Middle frontal gyrus (tissue), 1 donor: ENCODE measurements at regions not wholly inside any gene's neighbourhood (a gene's known extent, or its start where the extent isn't known, plus 50 kb on each side); places are given as distances from the start of the nearest gene placed in this dataset.
A peak's percentile ranks its signal among the peaks of the same experiment; 100 is the strongest.

ENCODE experiments used
- DNase-seq: peaks from one replicate; pipeline ENCODE4 v3.0.0-alpha.2; 2015; ENCODE audit warnings: low spot score; ENCODE audit errors: extremely low spot score

DNA sequence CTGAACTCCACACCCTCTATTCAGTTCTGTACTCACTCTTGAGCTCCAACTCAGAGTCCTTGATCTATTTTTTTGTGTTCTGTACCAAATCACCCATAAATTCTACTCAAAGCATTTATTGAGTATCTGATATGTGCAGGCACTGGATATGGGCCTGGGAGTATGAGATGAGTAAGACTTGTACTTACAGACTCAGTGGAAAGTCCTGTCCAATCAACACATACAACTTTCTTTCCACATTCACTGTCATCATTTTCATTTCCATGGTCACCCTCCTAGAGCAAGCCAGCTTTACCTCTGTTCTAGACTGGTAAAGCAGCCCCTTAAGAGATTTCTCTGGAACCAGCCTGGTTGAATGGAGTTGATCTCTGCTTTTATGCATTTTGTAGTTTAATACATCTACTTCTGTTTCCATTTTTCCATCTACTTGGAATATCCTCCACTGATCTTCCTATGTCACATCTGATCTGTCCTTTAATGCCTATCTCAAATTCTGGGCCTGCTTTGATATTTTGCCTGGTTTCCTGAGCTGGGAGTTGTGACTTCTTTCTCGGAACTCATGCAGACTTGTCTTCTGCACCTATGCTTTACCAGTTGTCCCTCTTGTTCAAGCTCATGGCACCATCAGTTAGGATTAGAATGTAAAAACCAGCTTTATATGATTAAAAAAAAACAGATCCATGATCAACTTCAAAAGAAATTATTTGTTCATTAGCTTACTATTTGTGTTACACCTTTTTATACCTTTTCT, 96.9 kb upstream of the GLS start:
- DNase-seq, result no peak

DNA sequence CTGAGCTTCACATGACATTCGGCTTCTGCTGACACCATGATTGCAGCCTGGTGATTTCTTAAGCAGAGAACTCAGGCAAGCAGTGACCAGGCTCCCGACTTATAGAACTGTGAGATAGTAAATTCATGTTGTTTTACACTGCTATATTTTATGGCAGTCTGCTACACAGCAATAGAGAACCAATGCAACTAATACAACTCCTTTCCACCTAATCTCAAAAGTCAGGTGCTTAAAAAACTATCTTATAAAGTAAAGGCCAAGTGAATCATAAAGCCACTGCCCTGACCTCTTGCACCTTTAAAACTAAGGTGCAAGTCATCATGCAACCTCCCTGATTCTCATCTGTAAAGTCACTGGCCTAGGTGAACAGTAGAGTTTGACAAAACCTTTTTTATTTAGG, 95.3 kb upstream of the GLS start:
- DNase-seq, result no peak

- no peak for DNase-seq
Observed at GRCh38 chr2:190786404-190787166, 94.0 kb upstream of the GLS start.

DNA sequence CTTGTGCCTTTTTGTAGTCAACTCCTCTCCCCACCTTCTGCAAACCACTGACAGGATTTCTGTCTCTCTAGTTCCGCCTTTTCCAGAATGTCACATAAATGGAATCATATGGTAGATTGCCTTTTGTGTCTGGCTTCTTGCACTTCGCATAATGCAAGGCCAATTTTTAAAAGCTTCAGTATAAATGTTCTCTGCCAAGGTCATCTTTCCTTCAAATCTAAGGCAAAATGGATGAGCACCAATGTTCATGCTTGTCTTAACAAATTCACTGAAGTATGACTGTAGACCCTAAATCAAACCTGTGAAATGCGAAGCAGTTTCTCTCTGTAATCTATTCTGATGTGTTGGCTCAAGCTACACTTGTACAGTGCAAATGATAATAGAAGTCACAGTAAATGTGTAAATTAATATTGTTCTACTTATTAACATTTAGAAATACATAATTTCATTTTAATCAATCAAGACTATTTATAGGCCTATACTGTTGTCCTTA, 92.8 kb upstream of the GLS start:
- no peak for DNase-seq

DNA sequence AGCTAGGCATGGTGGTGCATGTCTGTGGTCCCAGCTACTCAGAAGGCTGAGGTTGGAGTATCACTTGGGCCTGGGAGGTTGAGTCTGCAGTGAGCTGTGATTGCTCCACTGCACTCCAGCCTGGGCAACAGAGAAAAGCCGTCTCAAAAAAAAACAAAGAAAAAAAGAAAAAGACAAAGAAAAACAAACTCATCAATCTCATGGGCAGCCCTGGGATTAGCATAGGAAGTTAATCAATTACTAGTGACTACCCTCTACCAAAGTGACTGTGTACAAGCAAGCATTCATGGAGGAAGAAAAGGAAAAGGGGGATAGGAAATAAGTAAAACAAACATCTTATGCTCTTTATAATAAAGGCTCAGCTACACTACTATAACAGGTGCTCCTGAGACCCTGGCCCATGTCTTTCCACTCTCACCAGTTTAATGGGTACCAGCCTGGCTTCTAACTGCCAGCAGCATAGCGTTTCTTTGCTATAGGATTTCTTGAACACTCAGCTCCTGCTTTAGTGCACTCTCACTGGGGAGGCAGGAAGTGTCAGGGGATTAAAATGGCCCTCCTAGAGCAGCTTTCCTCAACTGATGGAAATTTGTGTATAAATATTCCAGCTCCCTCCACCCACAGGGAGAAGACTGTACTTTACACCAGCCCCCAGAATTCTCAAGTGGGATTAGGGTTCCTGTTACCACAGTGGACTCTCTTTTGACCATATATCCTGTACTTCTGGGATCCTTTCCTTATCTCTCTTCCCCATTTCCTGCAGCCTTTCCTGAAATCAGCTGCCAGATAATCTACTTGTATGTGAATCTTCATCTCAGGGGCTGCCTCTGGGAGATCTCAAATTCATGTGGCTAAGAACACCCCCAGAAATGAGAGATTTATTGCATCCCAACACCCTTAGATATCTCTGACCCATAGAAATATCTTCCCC, 91.3 kb upstream of the GLS start:
- DNase-seq, result no peak

GRCh38 chr2:190791347-190791975, 89.2 kb upstream of the GLS start:
- peak; percentile 39 for DNase-seq

- no peak for DNase-seq
Observed at GRCh38 chr2:190791976-190792575, 88.5 kb upstream of the GLS start.

GRCh38 chr2:190792956-190793888, 87.4 kb upstream of the GLS start:
- DNase-seq, result no peak

- DNase-seq, result no peak
Observed at GRCh38 chr2:190794377-190794776, 86.2 kb upstream of the GLS start.

DNA sequence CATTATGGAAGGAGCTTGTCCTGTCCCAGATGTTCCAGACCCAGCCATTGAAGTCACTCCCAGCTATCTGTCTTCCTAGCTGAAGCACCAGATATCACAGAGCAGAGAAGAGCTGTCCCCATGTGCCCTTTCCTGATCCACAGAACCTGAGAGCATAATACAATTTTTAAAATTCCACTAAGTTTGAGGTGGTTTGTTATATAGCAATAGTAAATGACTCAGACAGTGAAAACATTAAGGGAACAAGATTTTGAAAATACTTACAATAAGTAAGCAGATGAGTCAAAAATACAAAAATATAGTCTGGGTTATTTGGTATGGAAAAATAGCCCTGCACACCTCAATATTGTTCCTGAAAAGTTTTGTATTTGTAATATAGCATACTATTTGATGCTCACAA, 85.8 kb upstream of the GLS start:
- no peak for DNase-seq

GRCh38 chr2:190795686-190796085, 84.9 kb upstream of the GLS start:
- DNase-seq, result no peak

GRCh38 chr2:190799999-190800398, 80.6 kb upstream of the GLS start:
- no peak for DNase-seq

DNA sequence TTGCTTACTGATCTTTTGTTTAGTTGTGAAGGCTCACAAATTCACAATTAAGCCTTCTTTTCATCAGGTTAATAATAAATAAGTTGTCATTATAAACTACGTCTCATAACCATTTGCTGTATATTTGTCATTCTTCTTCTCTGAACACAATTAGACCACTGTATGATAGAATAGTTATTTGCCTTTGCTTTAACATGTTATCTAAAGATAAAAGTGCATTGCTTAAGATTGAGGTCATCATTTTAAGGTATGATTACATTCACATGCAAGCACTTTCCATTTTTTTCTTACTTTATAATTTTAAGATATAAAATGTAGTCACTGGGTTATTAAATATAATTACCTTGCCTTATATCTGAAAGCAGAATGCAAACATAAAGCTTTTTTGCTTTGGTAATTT, 80.1 kb upstream of the GLS start:
- no peak for DNase-seq

GRCh38 chr2:190802129-190802528, 78.5 kb upstream of the GLS start:
- no peak for DNase-seq

DNA sequence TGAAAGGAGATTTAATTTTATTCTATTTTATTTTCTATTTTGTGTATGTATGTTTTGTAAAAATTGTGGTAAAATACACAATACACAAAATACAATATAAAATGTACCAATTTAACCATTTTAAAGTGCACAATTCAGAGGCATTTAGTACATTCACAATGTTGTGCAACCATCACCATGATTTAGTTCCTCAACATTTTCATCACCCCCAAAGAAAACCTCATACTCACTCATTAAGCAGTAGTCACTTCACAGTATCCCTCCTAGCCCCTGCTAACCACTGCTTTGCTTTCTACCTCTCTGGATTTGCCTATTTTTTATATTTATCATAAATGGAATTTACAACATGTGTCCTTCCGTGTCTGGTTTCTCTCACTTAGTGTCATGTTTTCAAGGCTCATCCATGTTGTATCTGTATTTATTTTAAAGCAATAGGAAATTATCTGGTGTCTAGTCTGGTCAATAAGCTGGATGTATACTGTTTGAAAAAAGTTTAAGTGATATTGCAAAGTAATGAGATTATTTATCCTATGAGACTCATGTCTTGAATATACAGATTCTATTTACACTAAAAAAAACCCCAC, 77.9 kb upstream of the GLS start:
- DNase-seq, result no peak

DNA sequence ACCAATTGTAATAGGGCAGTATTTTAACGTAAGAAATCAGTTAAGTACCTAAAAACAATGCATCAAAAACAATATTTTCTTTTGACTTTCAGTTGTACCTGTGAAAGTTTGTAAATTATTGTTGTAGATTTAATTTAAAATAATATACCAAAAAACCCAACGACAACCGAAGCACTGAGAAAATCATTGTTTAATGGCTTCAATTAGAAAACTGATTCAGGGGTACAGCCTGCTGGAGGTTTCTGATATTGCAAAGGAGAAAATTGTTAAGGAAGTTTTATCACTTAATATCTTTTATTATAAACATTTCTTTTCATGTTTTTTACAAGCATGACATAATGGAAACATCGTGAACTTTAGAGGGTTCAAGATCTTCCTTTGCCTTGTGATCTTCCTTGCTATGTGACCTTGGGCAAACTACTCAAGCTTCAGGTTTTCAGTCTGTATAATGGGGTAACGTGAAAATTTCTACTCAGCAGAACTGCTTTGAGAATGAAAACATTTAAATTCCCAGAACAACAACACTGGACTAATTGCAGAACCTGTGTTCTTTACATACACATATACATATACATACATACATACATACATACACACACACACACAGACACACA, 76.3 kb upstream of the GLS start:
- DNase-seq, result no peak

GRCh38 chr2:190805126-190805525, 75.5 kb upstream of the GLS start:
- no peak for DNase-seq

DNA sequence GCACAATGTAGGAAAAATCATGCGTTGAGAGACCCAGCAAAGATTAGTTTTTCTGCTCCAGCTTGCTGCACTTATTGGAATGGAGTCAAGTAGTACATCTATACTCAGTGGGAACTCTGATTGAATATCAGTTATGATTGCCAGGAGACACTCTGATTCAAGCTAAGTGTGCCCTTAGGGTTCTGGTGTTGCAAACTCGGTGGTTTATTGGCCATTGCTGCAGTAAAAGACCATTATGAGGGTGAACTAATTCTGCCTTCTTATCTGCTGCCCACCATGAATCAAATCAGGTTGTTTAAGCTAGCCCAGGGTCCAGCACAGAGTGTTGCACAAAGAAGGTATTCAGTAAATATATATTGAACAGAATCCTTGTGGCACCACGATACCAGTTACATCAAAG, 74.8 kb upstream of the GLS start:
- DNase-seq, result no peak

DNA sequence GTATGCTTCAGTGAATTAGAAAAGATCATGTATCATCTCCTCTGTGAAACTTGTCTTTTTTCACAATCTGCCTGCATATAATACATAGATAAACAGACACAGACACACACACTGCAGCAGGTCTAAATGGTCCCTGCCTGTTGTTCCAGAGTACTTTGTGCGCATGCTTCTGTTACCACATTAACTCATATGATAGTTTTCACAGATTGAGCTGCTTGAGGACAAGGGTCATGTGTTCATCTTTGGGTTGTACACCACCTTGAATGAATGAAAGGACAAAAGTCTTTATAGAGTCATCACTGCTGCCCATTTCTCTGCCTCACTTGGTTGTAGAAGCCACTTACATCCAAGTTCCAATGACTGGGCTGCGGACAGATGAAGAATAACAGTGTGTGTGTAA, 72.7 kb upstream of the GLS start:
- no peak for DNase-seq
